ENCODE measurements at regions not wholly inside any gene's neighbourhood (a gene's known extent, or its start where the extent isn't known, plus 50 kb on each side); places are given as distances from the start of the nearest gene placed in this dataset.

DNA sequence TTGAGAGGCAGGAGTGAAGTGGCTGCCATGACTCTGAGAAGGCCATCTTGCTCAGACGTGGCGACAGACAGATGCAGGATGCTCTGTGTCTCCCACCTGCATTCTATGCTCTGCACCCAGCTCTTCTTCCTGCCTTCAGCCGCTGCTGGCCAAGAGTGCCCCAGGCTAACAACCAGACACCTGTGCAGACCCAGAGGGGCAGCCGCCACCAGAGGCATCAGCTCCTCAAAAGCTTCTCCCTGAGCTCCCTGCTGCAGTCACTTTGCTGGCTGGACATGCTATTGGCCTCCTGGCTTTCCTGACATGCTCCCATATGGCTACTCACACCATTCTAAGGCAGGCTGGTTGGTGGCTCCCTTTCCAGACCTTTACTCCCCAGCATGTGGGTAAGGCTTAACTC is 70.6 kb upstream of the GRB10 start:
- Histone ChIP-seq H3K9ac (ENCODE audit: low read depth in 1 of 2, low read length in 2 of 2) (no peak overlapping the region), H3K36me3 (ENCODE audit: control insufficient read depth in 4 of 4, insufficient read depth in 3 of 4, low read depth in 1 of 4, low read length in 3 of 4) (no peaks in the 10 kb centered on the region), H3K4me3 (ENCODE audit: low read depth in 1 of 3, low read length in 3 of 3) (no peak overlapping the region), H3K27ac (ENCODE audit: low read depth in 1 of 2, low read length in 2 of 2) (no peak overlapping the region), H3K27me3 (ENCODE audit: control insufficient read depth in 4 of 4, insufficient read depth in 4 of 4, low read length in 3 of 4) (no peaks in the 10 kb centered on the region), H3K9me3 (ENCODE audit: control insufficient read depth in 4 of 4, low read length in 3 of 4) (no peaks in the 10 kb centered on the region), H3K4me1 (ENCODE audit: control insufficient read depth in 4 of 4, insufficient read depth in 4 of 4, low read length in 3 of 4) (no peaks in the 10 kb centered on the region)
- WGBS = 91% methylated on average over 4 of the region's 4 CpGs
- no peak for TF ChIP-seq GABPA (IDR thresholded peaks at IDR 0.05 in 1 of 2, conservative IDR thresholded peaks at IDR 0.05 in 1 of 2)
- no peak for TF ChIP-seq FOXA2 (IDR thresholded peaks at IDR 0.05)
- TF ChIP-seq HNF4G (IDR thresholded peaks at IDR 0.05) = no peak
- TF ChIP-seq SP1 (IDR thresholded peaks at IDR 0.05) = no peak
- TF ChIP-seq, protein P1, sequence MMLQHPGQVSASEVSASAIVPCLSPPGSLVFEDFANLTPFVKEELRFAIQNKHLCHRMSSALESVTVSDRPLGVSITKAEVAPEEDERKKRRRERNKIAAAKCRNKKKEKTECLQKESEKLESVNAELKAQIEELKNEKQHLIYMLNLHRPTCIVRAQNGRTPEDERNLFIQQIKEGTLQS (IDR thresholded peaks at IDR 0.05) = no peak
- TF ChIP-seq, protein P2, sequence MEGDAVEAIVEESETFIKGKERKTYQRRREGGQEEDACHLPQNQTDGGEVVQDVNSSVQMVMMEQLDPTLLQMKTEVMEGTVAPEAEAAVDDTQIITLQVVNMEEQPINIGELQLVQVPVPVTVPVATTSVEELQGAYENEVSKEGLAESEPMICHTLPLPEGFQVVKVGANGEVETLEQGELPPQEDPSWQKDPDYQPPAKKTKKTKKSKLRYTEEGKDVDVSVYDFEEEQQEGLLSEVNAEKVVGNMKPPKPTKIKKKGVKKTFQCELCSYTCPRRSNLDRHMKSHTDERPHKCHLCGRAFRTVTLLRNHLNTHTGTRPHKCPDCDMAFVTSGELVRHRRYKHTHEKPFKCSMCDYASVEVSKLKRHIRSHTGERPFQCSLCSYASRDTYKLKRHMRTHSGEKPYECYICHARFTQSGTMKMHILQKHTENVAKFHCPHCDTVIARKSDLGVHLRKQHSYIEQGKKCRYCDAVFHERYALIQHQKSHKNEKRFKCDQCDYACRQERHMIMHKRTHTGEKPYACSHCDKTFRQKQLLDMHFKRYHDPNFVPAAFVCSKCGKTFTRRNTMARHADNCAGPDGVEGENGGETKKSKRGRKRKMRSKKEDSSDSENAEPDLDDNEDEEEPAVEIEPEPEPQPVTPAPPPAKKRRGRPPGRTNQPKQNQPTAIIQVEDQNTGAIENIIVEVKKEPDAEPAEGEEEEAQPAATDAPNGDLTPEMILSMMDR (IDR thresholded peaks at IDR 0.05; ENCODE audit: low read depth, low read length, missing input control) = no peak
- TF ChIP-seq YY1 (IDR thresholded peaks at IDR 0.05) = no peak
- TF ChIP-seq, protein P3, sequence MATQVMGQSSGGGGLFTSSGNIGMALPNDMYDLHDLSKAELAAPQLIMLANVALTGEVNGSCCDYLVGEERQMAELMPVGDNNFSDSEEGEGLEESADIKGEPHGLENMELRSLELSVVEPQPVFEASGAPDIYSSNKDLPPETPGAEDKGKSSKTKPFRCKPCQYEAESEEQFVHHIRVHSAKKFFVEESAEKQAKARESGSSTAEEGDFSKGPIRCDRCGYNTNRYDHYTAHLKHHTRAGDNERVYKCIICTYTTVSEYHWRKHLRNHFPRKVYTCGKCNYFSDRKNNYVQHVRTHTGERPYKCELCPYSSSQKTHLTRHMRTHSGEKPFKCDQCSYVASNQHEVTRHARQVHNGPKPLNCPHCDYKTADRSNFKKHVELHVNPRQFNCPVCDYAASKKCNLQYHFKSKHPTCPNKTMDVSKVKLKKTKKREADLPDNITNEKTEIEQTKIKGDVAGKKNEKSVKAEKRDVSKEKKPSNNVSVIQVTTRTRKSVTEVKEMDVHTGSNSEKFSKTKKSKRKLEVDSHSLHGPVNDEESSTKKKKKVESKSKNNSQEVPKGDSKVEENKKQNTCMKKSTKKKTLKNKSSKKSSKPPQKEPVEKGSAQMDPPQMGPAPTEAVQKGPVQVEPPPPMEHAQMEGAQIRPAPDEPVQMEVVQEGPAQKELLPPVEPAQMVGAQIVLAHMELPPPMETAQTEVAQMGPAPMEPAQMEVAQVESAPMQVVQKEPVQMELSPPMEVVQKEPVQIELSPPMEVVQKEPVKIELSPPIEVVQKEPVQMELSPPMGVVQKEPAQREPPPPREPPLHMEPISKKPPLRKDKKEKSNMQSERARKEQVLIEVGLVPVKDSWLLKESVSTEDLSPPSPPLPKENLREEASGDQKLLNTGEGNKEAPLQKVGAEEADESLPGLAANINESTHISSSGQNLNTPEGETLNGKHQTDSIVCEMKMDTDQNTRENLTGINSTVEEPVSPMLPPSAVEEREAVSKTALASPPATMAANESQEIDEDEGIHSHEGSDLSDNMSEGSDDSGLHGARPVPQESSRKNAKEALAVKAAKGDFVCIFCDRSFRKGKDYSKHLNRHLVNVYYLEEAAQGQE (IDR thresholded peaks at IDR 0.05) = no peak
- TF ChIP-seq EGR1 (IDR thresholded peaks at IDR 0.05; ENCODE audit: low read depth in 2 of 2) = no peak
- no peak for TF ChIP-seq HNF4A (conservative IDR thresholded peaks at IDR 0.05)
- TF ChIP-seq FOXA1 (IDR thresholded peaks at IDR 0.05) = no peak
- TF ChIP-seq, protein P4, sequence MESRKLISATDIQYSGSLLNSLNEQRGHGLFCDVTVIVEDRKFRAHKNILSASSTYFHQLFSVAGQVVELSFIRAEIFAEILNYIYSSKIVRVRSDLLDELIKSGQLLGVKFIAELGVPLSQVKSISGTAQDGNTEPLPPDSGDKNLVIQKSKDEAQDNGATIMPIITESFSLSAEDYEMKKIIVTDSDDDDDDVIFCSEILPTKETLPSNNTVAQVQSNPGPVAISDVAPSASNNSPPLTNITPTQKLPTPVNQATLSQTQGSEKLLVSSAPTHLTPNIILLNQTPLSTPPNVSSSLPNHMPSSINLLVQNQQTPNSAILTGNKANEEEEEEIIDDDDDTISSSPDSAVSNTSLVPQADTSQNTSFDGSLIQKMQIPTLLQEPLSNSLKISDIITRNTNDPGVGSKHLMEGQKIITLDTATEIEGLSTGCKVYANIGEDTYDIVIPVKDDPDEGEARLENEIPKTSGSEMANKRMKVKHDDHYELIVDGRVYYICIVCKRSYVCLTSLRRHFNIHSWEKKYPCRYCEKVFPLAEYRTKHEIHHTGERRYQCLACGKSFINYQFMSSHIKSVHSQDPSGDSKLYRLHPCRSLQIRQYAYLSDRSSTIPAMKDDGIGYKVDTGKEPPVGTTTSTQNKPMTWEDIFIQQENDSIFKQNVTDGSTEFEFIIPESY (IDR thresholded peaks at IDR 0.05) = no peak
- TF ChIP-seq RAD21 (IDR thresholded peaks at IDR 0.05) = no peak
- DNase-seq (ENCODE audit: low spot score) = no peak

DNA sequence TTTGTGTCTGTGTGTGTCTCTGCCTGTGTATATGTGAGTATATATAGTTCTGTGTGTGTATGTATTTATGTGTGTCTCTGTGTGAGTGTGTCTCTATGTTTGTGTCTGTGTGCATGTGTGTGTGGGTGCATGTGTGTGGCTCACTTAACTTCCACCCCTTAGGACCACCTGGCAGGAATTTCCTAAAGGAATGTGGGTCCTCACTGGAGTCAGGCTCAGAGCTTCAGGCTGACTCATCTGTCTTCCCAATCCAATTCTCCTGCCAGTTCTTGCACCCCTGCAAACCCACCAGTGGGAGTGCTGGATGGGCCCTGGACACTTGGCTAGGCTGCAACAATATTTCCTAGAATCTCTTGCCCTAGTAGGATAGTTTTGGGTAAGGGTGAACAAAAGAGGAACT is 70.2 kb upstream of the GRB10 start:
- Histone ChIP-seq H3K27ac (ENCODE audit: low read depth in 1 of 2, low read length in 2 of 2) (no peak overlapping the region), H3K9me3 (ENCODE audit: control insufficient read depth in 4 of 4, low read length in 3 of 4) (no peaks in the 10 kb centered on the region), H3K27me3 (ENCODE audit: control insufficient read depth in 4 of 4, insufficient read depth in 4 of 4, low read length in 3 of 4) (no peaks in the 10 kb centered on the region), H3K4me1 (ENCODE audit: control insufficient read depth in 4 of 4, insufficient read depth in 4 of 4, low read length in 3 of 4) (no peaks in the 10 kb centered on the region), H3K9ac (ENCODE audit: low read depth in 1 of 2, low read length in 2 of 2) (no peak overlapping the region), H3K4me3 (ENCODE audit: low read depth in 1 of 3, low read length in 3 of 3) (no peak overlapping the region), H3K36me3 (ENCODE audit: control insufficient read depth in 4 of 4, insufficient read depth in 3 of 4, low read depth in 1 of 4, low read length in 3 of 4) (no peaks in the 10 kb centered on the region)
- DNase-seq (ENCODE audit: low spot score) = no peak
- TF ChIP-seq SP1 (IDR thresholded peaks at IDR 0.05) (no peak), YY1 (IDR thresholded peaks at IDR 0.05) (no peak)

All from liver (tissue), 8 donors.